HL-60 (cell line): ENCODE measurements at regions not wholly inside any gene's neighbourhood (a gene's known extent, or its start where the extent isn't known, plus 50 kb on each side); places are given as distances from the start of the nearest gene placed in this dataset.
A peak's percentile ranks its signal among the peaks of the same experiment; 100 is the strongest.

Experiments
- DNase-seq, 2 experiments: peaks; one replicate each; pipeline ENCODE4 v3.0.0-alpha.2; 2010 to 2020; ENCODE audit warnings: low read depth in 1 of 2, low spot score in 1 of 2
- H3K27ac ChIP-seq: fragments of 250-450 bp; sonication (Bioruptor Pico); replicated peaks from 2 replicates; pipeline ENCODE4 v1.5.1; 2020; ENCODE audit warnings: mild to moderate bottlenecking, moderate library complexity
- H3K27me3 ChIP-seq: fragments of 250-450 bp; sonication (Bioruptor Pico); 2 replicates; pipeline ENCODE4 v1.5.1; 2021; ENCODE audit warnings: mild to moderate bottlenecking, moderate library complexity; ENCODE audit not compliant: insufficient read depth, poor library complexity, severe bottlenecking
- H3K4me3 ChIP-seq: replicated peaks from 2 replicates; pipeline ENCODE4 v1.5.1; 2011; ENCODE audit warnings: mild to moderate bottlenecking, control low read depth, low read length; ENCODE audit not compliant: insufficient read depth
- GABPA ChIP-seq: IDR thresholded peaks from 2 replicates; pipeline ENCODE4 v1.6.1; 2012; ENCODE audit warnings: low read depth
- POLR2AphosphoS5 ChIP-seq: IDR thresholded peaks from 2 replicates; pipeline ENCODE4 v1.6.1; 2012; ENCODE audit warnings: low read depth
- SPI1 ChIP-seq: IDR thresholded peaks from 2 replicates; pipeline ENCODE4 v1.6.1; 2012; ENCODE audit warnings: low read depth, mild to moderate bottlenecking, borderline replicate concordance
- TF ChIP-seq, protein P1 (sequence below): IDR thresholded peaks from 2 replicates; pipeline ENCODE4 v1.6.1; 2012; ENCODE audit warnings: low read depth; ENCODE audit not compliant: insufficient replicate concordance
- TF ChIP-seq, protein P2 (sequence below): IDR thresholded peaks from one replicate; pipeline ENCODE4 v1.5.1; 2011; ENCODE audit warnings: low read length, control low read depth, inconsistent platforms; ENCODE audit not compliant: insufficient read depth

DNA sequence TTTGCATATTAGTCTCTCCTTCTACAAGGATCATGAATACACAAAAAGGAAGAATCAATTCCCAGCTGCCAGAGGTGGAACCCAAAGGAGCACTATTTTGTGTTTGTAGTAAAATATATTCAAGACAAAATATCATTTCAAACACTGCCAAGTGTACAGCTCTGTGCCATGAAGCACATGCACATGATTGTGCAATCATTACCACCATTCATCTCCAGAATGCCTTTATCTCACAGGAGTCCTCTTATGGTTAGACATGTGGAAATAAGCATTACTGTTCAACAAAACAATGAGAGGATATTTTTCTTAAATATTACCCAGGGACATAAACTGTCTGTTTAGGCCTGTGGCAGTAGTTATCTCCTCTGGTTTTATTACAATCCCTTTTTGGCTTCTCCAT is 151.4 kb upstream of the PPP1R3A start:
- Histone ChIP-seq H3K27me3 (no peaks in the 10 kb centered on the region), H3K4me3 (no peak overlapping the region), H3K27ac (no peak overlapping the region)
- DNase-seq, result peak in 1 of 2 experiments; percentile 9
- no peak for TF ChIP-seq SPI1
- TF ChIP-seq, protein P1, sequence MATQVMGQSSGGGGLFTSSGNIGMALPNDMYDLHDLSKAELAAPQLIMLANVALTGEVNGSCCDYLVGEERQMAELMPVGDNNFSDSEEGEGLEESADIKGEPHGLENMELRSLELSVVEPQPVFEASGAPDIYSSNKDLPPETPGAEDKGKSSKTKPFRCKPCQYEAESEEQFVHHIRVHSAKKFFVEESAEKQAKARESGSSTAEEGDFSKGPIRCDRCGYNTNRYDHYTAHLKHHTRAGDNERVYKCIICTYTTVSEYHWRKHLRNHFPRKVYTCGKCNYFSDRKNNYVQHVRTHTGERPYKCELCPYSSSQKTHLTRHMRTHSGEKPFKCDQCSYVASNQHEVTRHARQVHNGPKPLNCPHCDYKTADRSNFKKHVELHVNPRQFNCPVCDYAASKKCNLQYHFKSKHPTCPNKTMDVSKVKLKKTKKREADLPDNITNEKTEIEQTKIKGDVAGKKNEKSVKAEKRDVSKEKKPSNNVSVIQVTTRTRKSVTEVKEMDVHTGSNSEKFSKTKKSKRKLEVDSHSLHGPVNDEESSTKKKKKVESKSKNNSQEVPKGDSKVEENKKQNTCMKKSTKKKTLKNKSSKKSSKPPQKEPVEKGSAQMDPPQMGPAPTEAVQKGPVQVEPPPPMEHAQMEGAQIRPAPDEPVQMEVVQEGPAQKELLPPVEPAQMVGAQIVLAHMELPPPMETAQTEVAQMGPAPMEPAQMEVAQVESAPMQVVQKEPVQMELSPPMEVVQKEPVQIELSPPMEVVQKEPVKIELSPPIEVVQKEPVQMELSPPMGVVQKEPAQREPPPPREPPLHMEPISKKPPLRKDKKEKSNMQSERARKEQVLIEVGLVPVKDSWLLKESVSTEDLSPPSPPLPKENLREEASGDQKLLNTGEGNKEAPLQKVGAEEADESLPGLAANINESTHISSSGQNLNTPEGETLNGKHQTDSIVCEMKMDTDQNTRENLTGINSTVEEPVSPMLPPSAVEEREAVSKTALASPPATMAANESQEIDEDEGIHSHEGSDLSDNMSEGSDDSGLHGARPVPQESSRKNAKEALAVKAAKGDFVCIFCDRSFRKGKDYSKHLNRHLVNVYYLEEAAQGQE, result no peak
- no peak for TF ChIP-seq GABPA
- no peak for TF ChIP-seq POLR2AphosphoS5
- TF ChIP-seq, protein P2, sequence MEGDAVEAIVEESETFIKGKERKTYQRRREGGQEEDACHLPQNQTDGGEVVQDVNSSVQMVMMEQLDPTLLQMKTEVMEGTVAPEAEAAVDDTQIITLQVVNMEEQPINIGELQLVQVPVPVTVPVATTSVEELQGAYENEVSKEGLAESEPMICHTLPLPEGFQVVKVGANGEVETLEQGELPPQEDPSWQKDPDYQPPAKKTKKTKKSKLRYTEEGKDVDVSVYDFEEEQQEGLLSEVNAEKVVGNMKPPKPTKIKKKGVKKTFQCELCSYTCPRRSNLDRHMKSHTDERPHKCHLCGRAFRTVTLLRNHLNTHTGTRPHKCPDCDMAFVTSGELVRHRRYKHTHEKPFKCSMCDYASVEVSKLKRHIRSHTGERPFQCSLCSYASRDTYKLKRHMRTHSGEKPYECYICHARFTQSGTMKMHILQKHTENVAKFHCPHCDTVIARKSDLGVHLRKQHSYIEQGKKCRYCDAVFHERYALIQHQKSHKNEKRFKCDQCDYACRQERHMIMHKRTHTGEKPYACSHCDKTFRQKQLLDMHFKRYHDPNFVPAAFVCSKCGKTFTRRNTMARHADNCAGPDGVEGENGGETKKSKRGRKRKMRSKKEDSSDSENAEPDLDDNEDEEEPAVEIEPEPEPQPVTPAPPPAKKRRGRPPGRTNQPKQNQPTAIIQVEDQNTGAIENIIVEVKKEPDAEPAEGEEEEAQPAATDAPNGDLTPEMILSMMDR, result no peak

DNA sequence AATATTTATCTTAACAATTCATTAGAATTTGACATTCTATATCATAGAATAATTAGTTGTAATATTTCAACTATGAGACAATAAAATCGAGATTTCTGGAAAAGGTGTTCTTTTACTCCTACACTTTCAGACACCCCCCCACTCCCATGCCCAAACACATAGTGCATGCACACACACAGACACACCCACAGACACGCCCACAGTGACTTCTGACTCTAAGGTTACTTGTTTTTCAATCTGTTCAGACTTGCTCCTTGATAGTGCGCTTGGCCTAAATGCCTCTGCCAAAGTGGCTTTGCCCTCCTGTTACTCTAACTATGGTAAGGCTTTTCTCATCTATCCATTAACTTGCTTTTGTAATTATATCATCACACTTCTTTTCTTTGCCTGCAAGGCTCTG is 144.0 kb upstream of the PPP1R3A start:
- H3K27ac ChIP-seq, result no peak overlapping the region
- no peaks in the 10 kb centered on the region for H3K27me3 ChIP-seq
- TF ChIP-seq, protein P2, result no peak
- no peak for TF ChIP-seq SPI1
- TF ChIP-seq, protein P1, result no peak
- no peak for TF ChIP-seq POLR2AphosphoS5
- no peak for TF ChIP-seq GABPA
- DNase-seq, result no peak
- no peak overlapping the region for H3K4me3 ChIP-seq

DNA sequence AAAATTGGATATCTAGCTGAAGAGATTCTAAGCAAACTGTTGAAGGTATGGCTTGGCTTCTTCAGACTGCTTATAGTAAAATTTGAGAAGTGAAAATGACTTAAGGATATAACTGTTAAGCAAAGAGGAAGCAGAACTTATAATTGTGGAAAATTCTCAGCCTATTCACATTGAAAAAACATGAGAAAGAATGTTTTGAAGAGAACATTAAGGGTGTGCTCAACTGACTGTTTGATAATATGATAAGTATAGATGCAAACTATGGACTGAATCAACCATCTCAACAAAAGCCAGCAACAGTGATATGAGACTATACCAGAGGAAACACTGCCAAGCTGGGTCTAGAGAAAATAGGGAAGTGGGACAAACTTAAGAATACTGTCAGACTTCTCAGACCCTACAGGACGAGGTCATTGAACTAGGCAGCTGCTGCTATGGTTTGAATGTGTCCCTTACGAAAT is 133.1 kb upstream of the PPP1R3A start:
- peak; percentile 92 for TF ChIP-seq SPI1
- no peak for TF ChIP-seq POLR2AphosphoS5
- H3K4me3 ChIP-seq, result no peak overlapping the region
- DNase-seq, result peak in 1 of 2 experiments; percentile 50
- H3K27me3 ChIP-seq, result no peaks in the 10 kb centered on the region
- peak overlapping the region; percentile 30 for H3K27ac ChIP-seq

DNA sequence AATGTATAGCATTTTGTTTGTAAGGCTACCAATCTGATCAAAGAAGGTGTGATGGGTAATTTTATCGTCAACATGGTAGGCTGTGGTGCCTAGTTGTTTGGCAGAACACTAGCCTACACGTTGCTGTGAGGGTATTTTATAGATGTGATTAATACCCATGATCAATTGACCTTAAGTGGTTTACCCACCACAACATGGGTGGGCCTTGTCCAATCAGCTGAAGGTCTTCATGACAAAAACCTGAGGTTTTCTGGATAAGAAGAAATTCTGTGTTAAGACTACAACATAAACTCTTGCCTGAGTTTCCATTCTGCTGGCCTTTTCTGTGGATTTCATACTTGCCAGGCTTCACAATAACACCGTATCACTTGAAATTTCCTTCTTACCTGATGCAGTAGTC is 131.8 kb upstream of the PPP1R3A start:
- no peak for DNase-seq
- Histone ChIP-seq H3K27ac (no peak overlapping the region), H3K27me3 (no peaks in the 10 kb centered on the region), H3K4me3 (no peak overlapping the region)
- TF ChIP-seq POLR2AphosphoS5, result no peak
- TF ChIP-seq, protein P2, result no peak
- no peak for TF ChIP-seq SPI1
- TF ChIP-seq GABPA, result no peak
- TF ChIP-seq, protein P1, result no peak
